KBM-7 (cell line): ENCODE measurements at regions not wholly inside any gene's neighbourhood (a gene's known extent, or its start where the extent isn't known, plus 50 kb on each side); places are given as distances from the start of the nearest gene placed in this dataset.
"Not testable (repeated sequence)": the region's sequence is repeated elsewhere in the genome, so short reads cannot be mapped to it uniquely, and the experiment has no call there.

ENCODE experiments used
- DNase-seq: peaks from one replicate; pipeline ENCODE4 v3.0.0-alpha.2; 2015
- in situ Hi-C: fragments of 300-500 bp; cut with MboI; formaldehyde crosslinking; loops from 2 replicates; pipeline ENCODE4 v1.14.3; 2020; ENCODE audit warnings: low sequenced_read_pairs, low pct_unique_long_range_greater_than_20kb, mixed read lengths

DNA sequence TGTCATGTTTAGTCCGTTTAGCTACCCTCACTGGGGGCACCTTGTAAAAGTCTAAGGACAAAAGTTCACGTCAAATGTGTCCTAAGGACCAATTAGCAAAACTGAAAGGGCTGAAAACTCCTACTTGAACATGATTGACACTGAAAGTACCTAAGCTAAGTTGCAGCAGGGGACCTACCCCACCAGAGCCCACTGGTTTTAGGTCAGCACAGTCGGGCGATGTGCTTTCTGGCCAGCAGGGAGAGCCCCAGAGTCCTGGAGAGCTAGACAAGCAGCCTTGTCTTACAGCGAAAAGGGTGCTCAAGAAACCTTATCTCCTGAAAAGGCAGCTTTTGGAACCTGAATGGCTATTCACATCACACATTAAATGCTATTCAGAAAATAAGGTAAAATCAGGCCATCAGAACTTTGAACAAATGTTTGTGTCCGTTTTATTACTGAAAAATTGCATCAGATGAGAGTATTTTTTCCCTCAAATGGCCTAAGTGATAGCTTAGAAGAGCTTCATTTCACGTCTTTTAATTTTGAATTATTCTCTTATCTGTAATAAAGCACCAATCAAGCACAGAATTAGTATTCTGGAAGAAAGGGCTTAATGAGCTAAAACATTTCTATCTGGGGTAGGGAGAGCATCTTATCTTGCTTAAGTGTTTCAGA, 52.2 kb upstream of the MKI67 start:
- DNase-seq: peak; percentile 57
- in situ Hi-C loops: no loop called here

DNA sequence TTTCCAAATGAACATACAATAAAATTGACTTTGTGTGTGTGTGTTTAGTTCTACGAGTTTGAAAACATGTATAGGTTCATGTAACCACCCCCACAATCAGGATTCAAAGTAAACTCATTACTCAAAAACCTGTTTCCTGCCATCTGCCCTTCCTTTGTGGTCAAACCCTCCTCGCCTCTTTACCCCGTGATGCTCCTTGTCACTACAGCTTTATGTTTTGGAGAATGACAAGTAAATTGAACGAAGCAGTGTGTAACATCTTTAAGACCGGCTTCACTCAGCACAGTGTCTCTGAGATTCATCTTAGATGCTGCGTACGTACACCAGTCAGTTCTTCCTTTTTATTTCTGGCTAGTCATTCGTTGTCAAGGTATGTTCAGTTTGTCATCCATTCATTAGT, 54.6 kb upstream of the MKI67 start:
- in situ Hi-C loops: no loop called here
- peak; percentile 80 for DNase-seq

DNA sequence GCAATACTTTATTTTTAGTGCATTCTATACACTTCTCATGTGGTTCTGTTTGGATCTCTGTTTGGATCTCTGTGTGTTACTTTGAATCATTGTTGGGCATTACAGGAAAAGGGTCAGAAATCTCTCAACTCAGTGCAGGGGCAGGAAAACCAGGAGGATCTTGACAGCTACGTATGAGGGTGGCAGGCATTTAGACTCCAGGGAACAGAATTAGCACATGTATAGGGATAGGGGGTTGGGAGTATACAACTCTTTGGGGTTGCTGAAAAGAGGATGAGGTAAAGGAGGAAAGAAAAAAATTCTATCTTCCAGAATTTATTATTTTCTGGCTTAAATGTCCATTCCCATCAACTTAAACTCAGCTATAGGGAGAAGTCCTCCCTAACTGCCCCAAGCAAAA, 59.4 kb upstream of the MKI67 start:
- DNase-seq: no peak
- in situ Hi-C loops: no loop called here

DNA sequence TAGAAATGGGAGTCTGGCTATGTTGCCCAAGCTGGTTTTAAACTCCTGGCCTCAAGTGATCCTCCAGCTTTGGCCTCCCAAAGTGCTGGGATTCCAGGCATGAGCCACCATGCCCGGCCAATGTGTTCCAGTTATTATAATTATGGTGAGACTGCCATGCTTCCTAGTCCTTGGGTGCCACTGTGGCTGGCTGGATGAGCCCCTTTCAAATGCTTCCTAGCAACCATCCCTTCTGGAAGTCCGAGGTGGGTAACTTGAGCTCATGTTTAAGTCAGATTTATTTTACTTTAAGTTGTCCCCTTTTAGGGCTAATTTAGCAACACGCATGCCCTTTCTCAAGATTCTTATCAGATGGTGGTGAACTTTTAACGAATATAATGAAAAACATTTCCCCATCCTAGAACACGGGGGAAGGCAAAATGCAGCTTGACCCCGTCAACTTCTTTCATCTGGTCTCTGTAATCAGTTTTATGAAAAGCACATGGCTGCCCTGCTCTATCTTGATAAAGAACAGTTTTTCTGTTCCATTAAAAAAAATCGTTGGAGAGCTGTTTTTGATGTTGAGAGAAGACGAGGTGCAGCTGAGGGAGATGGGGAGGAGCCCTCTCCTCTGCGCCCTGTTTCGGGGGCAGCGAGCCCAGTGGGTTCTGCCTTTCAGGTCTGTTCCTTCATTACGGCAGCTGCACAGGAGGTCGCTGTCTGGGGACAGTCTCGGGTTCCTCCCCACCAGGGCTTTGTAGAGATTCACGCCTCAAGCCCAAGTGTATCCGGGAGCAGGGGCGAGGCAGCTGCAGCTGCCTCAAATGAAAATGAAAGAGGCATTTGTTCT, 61.0 kb upstream of the MKI67 start:
- no peak for DNase-seq
- in situ Hi-C loops: no loop called here

DNA sequence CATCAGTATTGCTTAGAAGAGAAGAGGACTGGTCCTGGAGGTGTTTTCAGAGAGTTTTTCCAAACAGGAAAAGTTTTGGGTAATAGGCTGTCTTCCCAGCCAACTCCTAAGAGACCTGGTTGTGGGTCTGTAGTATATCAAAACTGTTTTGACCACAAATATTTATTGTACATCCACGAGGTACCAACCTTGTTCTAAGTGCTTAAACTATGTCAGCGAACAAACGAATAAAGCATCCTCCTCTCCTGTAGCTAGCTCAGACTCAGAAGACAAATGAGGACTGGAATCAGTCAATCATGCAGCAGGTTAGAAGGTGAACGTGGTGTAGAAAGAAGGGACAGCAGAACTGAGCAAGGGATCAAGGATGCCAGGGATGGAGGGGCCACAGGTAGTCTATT, 61.6 kb upstream of the MKI67 start:
- DNase-seq: no peak
- in situ Hi-C loops: no loop called here

DNA sequence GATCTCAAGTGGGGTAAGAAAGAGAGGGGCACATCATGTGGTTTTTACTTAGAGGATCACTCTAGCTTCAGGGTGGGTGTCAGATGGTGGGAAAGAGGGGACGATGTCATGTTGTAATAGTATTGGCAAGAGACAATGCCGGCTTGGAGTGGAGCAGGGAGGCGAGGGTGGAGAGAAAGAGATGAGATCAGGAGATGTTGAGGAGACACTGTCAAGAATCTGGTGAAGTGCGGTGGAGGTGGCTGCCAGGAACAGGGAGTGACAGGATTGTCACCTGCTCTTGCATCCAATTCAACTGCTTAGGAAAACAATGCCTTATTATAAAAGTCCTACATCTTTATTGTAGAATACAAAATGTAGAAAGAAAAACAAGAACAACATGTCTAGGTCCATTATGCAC, 63.0 kb upstream of the MKI67 start:
- DNase-seq: no peak
- in situ Hi-C loops: no loop called here

DNA sequence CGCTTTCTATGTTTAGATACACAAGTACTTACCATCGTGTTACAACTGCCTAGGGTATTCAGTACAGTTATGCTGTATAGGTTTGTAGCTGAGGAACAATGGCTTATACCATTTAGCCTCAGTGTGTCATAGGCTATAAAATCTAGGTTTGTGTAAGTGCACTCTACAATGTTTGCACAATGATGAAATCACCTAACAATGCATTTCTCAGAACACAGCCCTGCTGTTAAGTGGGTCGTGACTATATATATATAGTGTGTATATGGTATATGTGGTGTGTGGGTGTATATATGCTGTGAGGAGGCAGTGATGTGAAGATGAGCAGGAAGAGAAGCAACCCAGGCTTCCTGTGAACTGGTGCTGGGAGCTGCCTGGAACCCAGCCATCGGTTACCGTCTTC, 65.6 kb upstream of the MKI67 start:
- in situ Hi-C loops: no loop called here
- DNase-seq: no peak

DNA sequence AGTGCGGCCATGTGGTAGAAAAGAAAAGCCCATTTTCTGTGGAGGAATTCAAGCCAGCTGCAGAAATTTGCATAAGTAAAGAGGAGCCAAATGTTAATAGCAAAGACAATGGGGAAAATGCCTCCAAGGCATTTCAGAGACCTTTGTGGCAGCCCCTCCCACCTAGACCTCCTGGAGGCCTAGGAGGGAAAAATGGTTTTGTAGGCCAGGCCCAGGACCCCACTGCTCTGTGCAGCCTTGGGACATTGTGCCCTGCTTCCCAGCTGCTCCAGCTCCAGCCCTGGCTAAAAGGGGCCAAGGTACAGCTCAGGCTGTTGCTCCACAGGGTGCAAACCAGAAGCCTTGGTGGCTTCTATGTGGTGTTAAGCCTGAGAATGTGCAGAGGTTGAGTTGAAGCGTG, 75.6 kb upstream of the MKI67 start:
- DNase-seq, in situ Hi-C loops: not testable (repeated sequence)

DNA sequence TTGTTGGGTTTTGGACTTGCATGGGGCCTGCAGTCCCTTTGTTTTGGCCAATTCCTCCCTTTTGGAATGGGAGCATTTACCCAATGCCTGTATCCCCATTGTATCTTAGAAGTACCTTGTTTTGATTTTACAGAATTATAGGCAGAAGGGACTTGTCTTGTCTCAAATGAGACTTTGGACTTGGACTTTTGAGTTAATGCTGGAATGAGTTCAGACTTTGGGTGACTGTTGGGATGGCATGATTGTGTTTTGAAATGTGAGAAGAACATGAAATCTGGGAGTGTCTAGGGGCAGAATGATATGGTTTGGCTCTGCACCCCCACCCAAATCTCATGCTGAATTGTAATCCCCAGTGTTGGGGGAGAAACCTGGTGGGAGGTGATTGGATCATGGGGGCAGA, 76.8 kb upstream of the MKI67 start:
- DNase-seq: no peak
- in situ Hi-C loops: no loop called here

DNA sequence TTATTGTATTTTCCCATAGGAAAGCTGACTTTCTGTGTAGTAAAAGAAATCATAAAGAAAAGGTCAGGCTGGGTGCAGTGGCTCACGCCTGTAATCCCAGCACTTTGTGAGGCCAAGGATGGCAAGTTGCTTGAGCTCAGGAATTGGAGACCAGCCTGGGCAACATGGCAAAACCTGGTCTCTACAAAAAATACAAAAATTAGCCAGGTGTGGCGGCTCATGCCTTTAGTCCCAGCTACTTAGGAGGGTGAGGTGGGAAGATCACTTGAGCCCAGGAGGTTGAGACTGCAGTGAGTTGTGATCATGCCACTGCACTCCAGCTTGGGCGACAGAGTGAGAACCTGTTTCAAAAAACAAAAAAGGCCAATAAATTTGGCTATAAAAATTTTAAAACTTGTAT, 79.4 kb upstream of the MKI67 start:
- DNase-seq, in situ Hi-C loops: not testable (repeated sequence)

DNA sequence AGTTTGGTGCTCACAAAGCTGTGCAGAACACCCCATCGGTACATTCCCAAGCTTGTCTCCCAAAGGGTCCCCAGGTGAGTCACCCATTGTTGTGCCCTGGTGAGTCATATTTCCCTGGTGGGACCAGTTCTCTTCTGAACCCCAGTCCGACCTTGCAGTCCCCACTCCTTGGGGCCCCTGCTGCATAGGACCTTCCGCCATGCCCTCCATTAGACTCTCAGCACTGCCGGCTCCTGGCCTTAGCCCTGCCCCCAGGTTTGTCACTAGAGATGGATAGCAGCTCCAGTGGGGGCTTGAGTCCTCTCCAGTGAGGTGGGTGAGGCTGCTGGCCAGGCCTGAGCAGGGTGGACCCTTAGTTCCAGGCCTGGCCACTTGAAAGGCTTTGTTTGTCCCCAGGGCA, 80.5 kb upstream of the MKI67 start:
- DNase-seq: no peak
- in situ Hi-C loops: no loop called here

DNA sequence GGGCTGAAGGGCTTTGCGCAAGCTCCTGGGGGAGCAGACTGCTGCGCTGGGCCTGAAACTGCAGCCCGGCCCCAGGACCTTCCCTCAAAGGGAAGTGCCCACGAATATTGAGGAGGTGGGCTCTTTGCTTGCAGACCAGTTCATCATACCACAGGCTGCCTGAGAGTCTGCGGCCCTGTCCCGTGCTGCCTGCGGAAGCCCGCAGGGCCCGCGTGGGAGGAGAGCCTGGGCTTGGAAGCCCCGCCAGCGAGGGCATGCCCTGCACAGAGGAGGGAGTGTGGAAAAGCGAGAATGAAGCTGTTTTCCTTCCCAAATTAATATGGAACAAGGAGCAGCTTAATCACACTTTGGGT, 83.6 kb upstream of the MKI67 start:
- in situ Hi-C loops: no loop called here
- no peak for DNase-seq

DNA sequence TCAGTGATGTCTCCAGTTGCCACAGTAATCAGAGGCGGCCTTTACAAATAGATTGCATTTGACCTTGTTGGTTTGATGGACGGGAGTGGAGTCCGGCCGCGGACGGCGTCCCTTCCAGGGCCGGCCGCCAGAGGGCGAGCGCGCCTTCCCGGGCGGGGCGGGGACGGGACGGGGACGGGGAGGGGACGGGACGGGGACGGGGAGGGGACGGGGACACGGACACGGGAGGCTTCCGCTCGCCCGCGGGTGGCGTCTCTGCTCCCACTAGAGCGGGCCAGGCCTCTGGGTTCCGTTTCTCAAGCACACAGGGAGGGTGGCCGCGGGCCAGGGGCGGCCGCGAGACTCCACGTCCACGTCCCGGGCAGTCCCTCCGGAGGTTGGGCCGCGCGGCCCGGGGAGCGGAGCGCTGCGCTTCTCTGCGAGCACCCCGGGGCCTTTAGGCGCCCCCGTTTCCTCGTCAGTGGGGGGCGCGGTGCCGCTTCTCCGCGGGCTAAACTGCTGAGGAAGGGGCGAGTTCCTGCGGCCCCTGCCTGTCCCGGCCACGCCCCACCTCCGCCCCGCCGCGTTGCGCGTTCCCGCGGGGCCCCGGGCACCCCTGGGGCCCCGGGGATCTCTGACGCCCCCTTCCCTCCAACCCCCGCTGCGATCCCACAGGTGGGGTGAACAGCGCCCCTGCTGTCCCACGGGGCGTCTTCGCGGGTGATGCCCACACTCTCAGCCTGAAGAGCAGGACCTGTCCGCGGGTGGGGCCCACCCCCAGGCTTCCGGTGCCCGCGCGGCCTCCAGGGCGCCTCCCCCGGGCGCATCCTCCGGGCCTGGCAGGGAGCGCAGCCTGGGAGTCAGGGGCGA, 84.2 kb upstream of the MKI67 start:
- DNase-seq: peak; percentile 69

DNA sequence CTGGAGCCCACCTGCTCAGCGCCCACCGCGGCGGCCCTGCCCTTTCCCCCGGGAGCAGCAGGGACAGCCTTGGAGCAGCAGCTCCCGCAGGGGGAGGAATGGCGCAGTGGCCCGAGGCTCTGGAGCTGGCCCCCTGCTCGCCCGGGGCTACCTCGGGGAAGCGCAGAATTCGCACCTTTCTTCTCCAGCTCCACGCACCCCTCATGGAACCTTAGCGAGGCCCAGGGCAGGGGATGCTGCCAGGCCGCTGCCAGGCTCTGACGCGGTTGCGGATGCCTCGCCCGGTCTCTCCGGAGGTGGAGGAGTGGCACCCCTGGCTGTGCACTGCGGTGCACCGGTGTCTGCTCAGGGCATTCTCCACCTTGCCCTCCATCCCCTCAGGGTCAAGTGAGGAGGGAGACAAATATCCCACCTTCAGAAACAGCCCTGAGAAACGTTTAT, 84.9 kb upstream of the MKI67 start:
- no peak for DNase-seq
- in situ Hi-C loops: no loop called here

More for the DNA sequence above, 84.2 kb upstream of the MKI67 start:
- in situ Hi-C loops: no loop called here

DNA sequence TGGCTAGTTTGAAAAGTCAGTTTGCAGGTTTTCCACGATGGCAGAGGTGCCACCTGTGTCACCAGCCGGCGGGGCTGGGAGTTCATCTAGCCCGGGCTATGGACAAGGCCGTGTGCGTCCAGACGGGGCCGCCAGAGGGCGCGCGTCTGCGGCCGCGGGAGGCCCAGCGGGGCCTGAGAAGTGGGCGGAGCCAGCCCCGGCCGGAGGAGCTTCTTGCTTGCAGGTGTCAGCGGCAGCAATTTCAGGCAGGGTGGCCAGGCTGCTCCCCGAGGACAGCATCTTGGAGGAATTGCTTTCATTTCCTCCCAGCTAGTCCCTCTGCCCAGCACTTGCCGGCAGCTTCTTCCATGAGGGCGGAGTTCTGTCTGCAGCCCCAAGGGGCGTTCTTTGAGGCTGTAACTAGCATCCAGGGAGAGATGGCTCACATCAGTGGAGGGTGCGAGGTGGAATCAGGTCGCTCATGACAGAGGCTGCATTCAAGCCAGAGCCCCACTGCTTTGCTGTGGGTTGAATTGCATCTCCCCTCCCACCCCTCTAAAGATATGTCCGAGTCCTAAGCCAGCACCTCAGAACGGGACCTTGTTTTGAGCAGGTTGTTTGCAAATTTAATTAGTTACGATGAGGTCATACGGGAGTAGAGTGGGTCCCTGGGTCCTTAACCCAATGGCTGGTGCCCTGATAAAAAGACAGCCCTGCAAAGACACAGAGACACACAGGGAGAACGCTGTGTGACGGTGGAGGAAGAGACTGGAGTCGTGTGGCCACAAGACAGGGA, 85.9 kb upstream of the MKI67 start:
- peak; percentile 85 for DNase-seq
- in situ Hi-C loops: no loop called here

DNA sequence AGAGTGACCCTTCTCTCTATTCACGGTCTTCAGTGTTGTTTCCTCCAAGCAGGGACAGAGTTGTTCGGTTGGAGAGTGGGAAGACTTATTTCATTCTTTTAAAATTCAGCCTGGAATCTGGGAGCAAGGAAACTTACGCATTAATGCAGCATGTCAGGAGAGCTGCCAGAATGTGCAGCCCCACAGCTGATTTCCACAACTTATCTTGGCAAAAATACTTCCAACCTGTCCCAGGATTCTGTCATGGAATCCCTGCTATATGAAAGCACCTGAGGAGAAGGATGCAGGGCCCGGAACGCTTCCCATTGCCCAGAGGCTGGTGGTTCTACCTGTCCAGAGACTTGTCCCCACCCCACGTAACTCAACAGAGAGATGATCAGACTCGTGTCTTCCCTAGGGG, 86.9 kb upstream of the MKI67 start:
- in situ Hi-C loops: no loop called here
- no peak for DNase-seq

DNA sequence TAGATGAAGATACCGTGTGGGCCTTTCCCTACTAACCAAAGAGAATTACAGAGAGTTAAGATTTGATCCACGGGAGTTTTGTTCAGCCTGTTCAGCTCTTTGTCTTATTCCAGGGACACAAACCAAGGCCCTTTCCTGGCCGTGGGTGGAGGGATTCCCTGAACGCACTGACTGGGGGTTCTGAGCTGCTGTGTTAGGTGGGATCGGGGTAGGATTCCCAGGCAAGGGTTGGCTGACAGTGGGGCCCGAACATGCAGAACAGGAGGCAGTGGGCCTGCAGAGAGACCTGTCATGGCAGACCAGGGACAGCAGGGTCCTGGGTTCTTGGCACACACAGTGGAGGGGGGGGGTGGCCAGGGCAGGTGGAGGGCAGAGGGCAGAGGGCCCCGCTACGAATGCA, 89.5 kb upstream of the MKI67 start:
- in situ Hi-C loops: no loop called here
- no peak for DNase-seq

DNA sequence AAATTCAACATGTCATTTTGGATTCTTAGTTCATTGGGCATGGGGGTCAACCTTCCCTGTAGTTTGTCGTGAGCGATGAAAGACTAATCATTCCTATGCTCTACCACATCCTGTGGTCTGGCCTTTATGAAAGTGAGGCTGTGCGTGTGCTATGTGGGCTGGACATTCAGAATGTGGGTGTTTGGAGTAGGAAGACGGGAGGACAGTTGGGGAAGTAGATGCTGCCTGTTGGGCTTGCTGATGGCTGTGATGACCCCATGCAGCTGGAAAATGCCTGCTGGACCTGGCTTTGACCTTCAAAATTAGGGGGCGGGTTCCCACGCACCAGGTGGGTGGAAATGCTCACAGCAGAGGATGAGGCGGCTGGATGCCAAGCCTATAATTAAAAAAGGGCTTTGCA, 90.9 kb upstream of the MKI67 start:
- in situ Hi-C loops: no loop called here
- DNase-seq: no peak

DNA sequence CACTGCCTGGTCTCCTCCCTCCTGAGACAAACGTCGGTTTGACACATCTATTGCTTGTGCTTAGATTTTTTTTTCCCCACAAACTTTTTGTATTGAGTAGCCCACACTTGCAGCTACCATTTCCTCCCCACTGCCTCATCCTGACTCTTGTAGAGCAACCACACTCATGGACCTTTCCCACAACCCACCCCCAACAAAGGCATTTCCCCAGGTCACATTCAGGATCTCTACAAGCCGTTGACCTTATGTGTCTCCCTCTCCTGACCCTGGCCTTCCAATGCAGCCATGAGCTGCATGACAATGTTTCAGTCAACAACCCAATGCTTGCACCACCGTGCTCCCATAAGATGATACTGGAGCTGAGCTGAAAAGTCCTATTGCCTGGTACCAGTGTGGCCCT, 91.9 kb upstream of the MKI67 start:
- in situ Hi-C loops: no loop called here
- no peak for DNase-seq
